DOHH2 (cell line): ENCODE measurements at regions not wholly inside any gene's neighbourhood (a gene's known extent, or its start where the extent isn't known, plus 50 kb on each side); places are given as distances from the start of the nearest gene placed in this dataset.
"Not testable (repeated sequence)": the region's sequence is repeated elsewhere in the genome, so short reads cannot be mapped to it uniquely, and the experiment has no call there.

Experiments used
- H3F3A ChIP-seq: fragments of 200-600 bp; sonication (generic), shearing (Covaris generic); 2 replicates; pipeline ENCODE4 v1.6.0; 2016; ENCODE audit warnings: antibody characterized with exemption, mild to moderate bottlenecking; ENCODE audit not compliant: control insufficient read depth, insufficient read depth
- H3K27ac ChIP-seq: fragments of 200-600 bp; sonication (generic); 2 replicates; pipeline ENCODE4 v1.5.1; 2014; ENCODE audit warnings: low read depth, mild to moderate bottlenecking, low read length, moderate library complexity
- H3K27me3 ChIP-seq: fragments of 200-600 bp; sonication (generic); 2 replicates; pipeline ENCODE4 v1.6.1; 2014; ENCODE audit warnings: mild to moderate bottlenecking, low read length, mixed read lengths; ENCODE audit not compliant: control insufficient read depth
- H3K36me3 ChIP-seq: fragments of 200-600 bp; sonication (generic); 2 replicates; pipeline ENCODE4 v1.6.1; 2014; ENCODE audit warnings: mild to moderate bottlenecking, low read length, moderate library complexity, mixed read lengths; ENCODE audit not compliant: control insufficient read depth
- H3K4me1 ChIP-seq: fragments of 200-600 bp; sonication (generic); 2 replicates; pipeline ENCODE4 v1.6.1; 2014; ENCODE audit warnings: mild to moderate bottlenecking, low read length, mixed read lengths; ENCODE audit not compliant: control insufficient read depth
- H3K4me2 ChIP-seq: fragments of 200-600 bp; sonication (generic); 2 replicates; pipeline ENCODE4 v1.6.0; 2014; ENCODE audit warnings: mild to moderate bottlenecking, low read length, moderate library complexity
- H3K4me3 ChIP-seq: fragments of 200-600 bp; sonication (generic); 2 replicates; pipeline ENCODE4 v1.5.1; 2014; ENCODE audit warnings: mild to moderate bottlenecking, low read length, mixed read lengths
- H3K79me2 ChIP-seq: fragments of 200-600 bp; sonication (generic); 2 replicates; pipeline ENCODE4 v1.6.1; 2014; ENCODE audit warnings: mild to moderate bottlenecking, low read length, mixed read lengths; ENCODE audit not compliant: control insufficient read depth
- H3K9me2 ChIP-seq: fragments of 200-600 bp; sonication (generic); replicated peaks from 2 replicates; pipeline ENCODE4 v1.6.1; 2014; ENCODE audit warnings: mild to moderate bottlenecking, low read length, mixed read lengths; ENCODE audit not compliant: control insufficient read depth
- H3K9me3 ChIP-seq: fragments of 200-600 bp; sonication (generic); 2 replicates; pipeline ENCODE4 v1.6.1; 2014; ENCODE audit warnings: antibody characterized with exemption, low read length, mixed read lengths; ENCODE audit not compliant: control insufficient read depth, insufficient read depth
- H4K20me1 ChIP-seq: fragments of 200-600 bp; sonication (generic); 2 replicates; pipeline ENCODE4 v1.6.0; 2014; ENCODE audit warnings: low read depth, mild to moderate bottlenecking, antibody characterized with exemption, low read length, moderate library complexity; ENCODE audit not compliant: control insufficient read depth, insufficient read depth
- EZH2phosphoT487 ChIP-seq: fragments of 200-600 bp; sonication (generic); IDR thresholded peaks from 2 replicates; pipeline ENCODE4 v1.6.1; 2017; ENCODE audit warnings: borderline replicate concordance, mild to moderate bottlenecking, antibody characterized with exemption, low read length, moderate library complexity, mixed read lengths
- TF ChIP-seq, protein P1 (sequence below): fragments of 200-600 bp; sonication (generic); IDR thresholded peaks from one replicate; pipeline ENCODE4 v1.5.1; 2014; ENCODE audit warnings: antibody characterized with exemption, mild to moderate bottlenecking, low read depth, low read length; ENCODE audit not compliant: poor library complexity, severe bottlenecking

- H3K4me2 ChIP-seq: no peak overlapping the region
- H3K4me3 ChIP-seq: no peak overlapping the region
- no peaks in the 10 kb centered on the region for H3K9me3 ChIP-seq
- H3K27ac ChIP-seq: no peak overlapping the region
- H3K79me2 ChIP-seq: no peaks in the 10 kb centered on the region
- H3K4me1 ChIP-seq: no peaks in the 10 kb centered on the region
- H3K27me3 ChIP-seq: peaks cover 21% of the 10 kb centered on the region
- H3K36me3 ChIP-seq: no peaks in the 10 kb centered on the region
- H4K20me1 ChIP-seq: no peaks in the 10 kb centered on the region
- no peaks in the 10 kb centered on the region for H3K9me2 ChIP-seq
- TF ChIP-seq EZH2phosphoT487: no peak
- TF ChIP-seq, protein P1, sequence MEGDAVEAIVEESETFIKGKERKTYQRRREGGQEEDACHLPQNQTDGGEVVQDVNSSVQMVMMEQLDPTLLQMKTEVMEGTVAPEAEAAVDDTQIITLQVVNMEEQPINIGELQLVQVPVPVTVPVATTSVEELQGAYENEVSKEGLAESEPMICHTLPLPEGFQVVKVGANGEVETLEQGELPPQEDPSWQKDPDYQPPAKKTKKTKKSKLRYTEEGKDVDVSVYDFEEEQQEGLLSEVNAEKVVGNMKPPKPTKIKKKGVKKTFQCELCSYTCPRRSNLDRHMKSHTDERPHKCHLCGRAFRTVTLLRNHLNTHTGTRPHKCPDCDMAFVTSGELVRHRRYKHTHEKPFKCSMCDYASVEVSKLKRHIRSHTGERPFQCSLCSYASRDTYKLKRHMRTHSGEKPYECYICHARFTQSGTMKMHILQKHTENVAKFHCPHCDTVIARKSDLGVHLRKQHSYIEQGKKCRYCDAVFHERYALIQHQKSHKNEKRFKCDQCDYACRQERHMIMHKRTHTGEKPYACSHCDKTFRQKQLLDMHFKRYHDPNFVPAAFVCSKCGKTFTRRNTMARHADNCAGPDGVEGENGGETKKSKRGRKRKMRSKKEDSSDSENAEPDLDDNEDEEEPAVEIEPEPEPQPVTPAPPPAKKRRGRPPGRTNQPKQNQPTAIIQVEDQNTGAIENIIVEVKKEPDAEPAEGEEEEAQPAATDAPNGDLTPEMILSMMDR: no peak
- H3F3A ChIP-seq: no peaks in the 10 kb centered on the region
These were observed 342.5 kb downstream of the SHQ1 start for GRCh38 chr3:72505539-72506405.

- H3K9me3 ChIP-seq, H3K9me2 ChIP-seq, H3F3A ChIP-seq, H3K27me3 ChIP-seq, H3K4me2 ChIP-seq, H4K20me1 ChIP-seq, H3K36me3 ChIP-seq, H3K79me2 ChIP-seq, H3K4me3 ChIP-seq, H3K27ac ChIP-seq: not testable (repeated sequence)
- H3K4me1 ChIP-seq: peaks cover 12% of the 10 kb centered on the region
These were observed 350.7 kb downstream of the SHQ1 start for GRCh38 chr3:72497501-72497900.

GRCh38 chr3:72496051-72496670 lies 352.1 kb downstream of the SHQ1 start:
- H3K79me2 ChIP-seq: no peaks in the 10 kb centered on the region

DNA sequence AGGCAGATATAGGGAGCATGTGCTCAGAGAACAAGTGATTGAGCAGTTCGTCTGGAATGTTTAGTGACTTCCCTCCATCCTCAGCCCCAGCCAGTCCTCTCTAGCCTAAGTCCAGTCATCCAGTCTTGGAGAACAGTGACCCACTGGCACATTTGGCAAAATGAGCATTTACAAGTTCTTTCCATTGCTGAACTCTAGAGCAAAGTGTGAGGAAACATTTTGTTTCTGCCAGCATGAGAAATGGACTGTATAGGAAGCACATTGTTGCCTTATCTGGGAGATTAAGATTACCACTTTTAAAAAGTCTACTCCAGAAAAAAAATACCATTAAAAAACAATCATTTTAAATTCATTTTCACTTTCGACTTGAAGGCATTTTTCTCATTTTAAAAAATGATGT lies 353.6 kb downstream of the SHQ1 start:
- Histone ChIP-seq H3K27ac (no peak overlapping the region), H3F3A (no peaks in the 10 kb centered on the region)

More at GRCh38 chr3:72496051-72496670, 352.1 kb downstream of the SHQ1 start:
- Histone ChIP-seq H3K4me3 (no peak overlapping the region), H3K36me3 (no peaks in the 10 kb centered on the region), H3K9me2 (no peaks in the 10 kb centered on the region), H3K4me2 (peak overlapping the region; percentile 27; the same call in 1 of the 2 replicates), H3F3A (no peaks in the 10 kb centered on the region), H3K9me3 (no peaks in the 10 kb centered on the region), H3K4me1 (peaks cover 12% of the 10 kb centered on the region), H4K20me1 (no peaks in the 10 kb centered on the region), H3K27me3 (peaks cover 4% of the 10 kb centered on the region), H3K27ac (no peak overlapping the region)
- TF ChIP-seq, protein P1: no peak

More for the DNA sequence above, 353.6 kb downstream of the SHQ1 start:
- no peak for TF ChIP-seq EZH2phosphoT487
- TF ChIP-seq, protein P1: no peak
- Histone ChIP-seq H4K20me1 (no peaks in the 10 kb centered on the region), H3K9me2 (no peaks in the 10 kb centered on the region), H3K4me3 (no peak overlapping the region), H3K27me3 (peaks cover 9% of the 10 kb centered on the region; the same call in 1 of the 2 replicates), H3K4me2 (no peak overlapping the region), H3K79me2 (no peaks in the 10 kb centered on the region), H3K36me3 (no peaks in the 10 kb centered on the region), H3K9me3 (no peaks in the 10 kb centered on the region), H3K4me1 (peaks cover 19% of the 10 kb centered on the region)
